ENCODE measurements at regions not wholly inside any gene's neighbourhood (a gene's known extent, or its start where the extent isn't known, plus 50 kb on each side); places are given as distances from the start of the nearest gene placed in this dataset.

- no peak overlapping the region for H3K4me3 ChIP-seq (ENCODE audit: low read depth, low read length)
- CTCF ChIA-PET, result no interaction called here
- POLR2A ChIA-PET, result no interaction called here
- no peak for DNase-seq (ENCODE audit: low read depth, low spot score)
- H3K9me3 ChIP-seq (ENCODE audit: control insufficient read depth, insufficient read depth, low read length), result peaks cover 6% of the 10 kb centered on the region
- no peaks in the 10 kb centered on the region for H3K27me3 ChIP-seq (ENCODE audit: control insufficient read depth, insufficient read depth, low read length)
- no peak for TF ChIP-seq CTCF (IDR thresholded peaks at IDR 0.05; ENCODE audit: low read depth, low read length)
- H3K27ac ChIP-seq (ENCODE audit: low read depth, low read length), result no peak overlapping the region
Observed at GRCh38 chr11:70014291-70014690, 63.8 kb upstream of the ANO1 start.

- ChIA-PET CTCF (interaction anchor here (0.6 kb wide), 1 partner anchor 101 kb away, joined by 8 read pairs; no protein-coding TSS in a partner anchor), POLR2A (no interaction called here)
- Histone ChIP-seq H3K9me3 (ENCODE audit: control insufficient read depth, insufficient read depth, low read length) (peaks cover 14% of the 10 kb centered on the region), H3K4me3 (ENCODE audit: low read depth, low read length) (no peak overlapping the region; the same call in 1 of the 2 replicates), H3K27me3 (ENCODE audit: control insufficient read depth, insufficient read depth, low read length) (no peaks in the 10 kb centered on the region), H3K27ac (ENCODE audit: low read depth, low read length) (peak overlapping the region; percentile 65)
- no peak for TF ChIP-seq CTCF (IDR thresholded peaks at IDR 0.05; ENCODE audit: low read depth, low read length)
- peak; percentile 29 for DNase-seq (ENCODE audit: low read depth, low spot score)
Observed at GRCh38 chr11:70016666-70017367, 61.3 kb upstream of the ANO1 start.

- H3K27me3 ChIP-seq (ENCODE audit: control insufficient read depth, insufficient read depth, low read length), result no peaks in the 10 kb centered on the region
- no peak overlapping the region for H3K27ac ChIP-seq (ENCODE audit: low read depth, low read length)
- ChIA-PET POLR2A (interaction anchor here (1.0 kb wide), 1 partner anchor 14 kb away, joined by 10 read pairs; no protein-coding TSS in a partner anchor), CTCF (no interaction called here)
- no peak for DNase-seq (ENCODE audit: low read depth, low spot score)
- H3K9me3 ChIP-seq (ENCODE audit: control insufficient read depth, insufficient read depth, low read length), result peaks cover 14% of the 10 kb centered on the region
- TF ChIP-seq CTCF (IDR thresholded peaks at IDR 0.05; ENCODE audit: low read depth, low read length), result no peak
- no peak overlapping the region for H3K4me3 ChIP-seq (ENCODE audit: low read depth, low read length)
Observed at GRCh38 chr11:70018816-70019215, 59.3 kb upstream of the ANO1 start.

GRCh38 chr11:70019576-70020011 is 58.5 kb upstream of the ANO1 start:
- Histone ChIP-seq H3K27me3 (ENCODE audit: control insufficient read depth, insufficient read depth, low read length) (no peaks in the 10 kb centered on the region), H3K27ac (ENCODE audit: low read depth, low read length) (no peak overlapping the region), H3K4me3 (ENCODE audit: low read depth, low read length) (no peak overlapping the region), H3K9me3 (ENCODE audit: control insufficient read depth, insufficient read depth, low read length) (peaks cover 16% of the 10 kb centered on the region)
- DNase-seq (ENCODE audit: low read depth, low spot score), result no peak
- CTCF ChIA-PET, result no interaction called here
- POLR2A ChIA-PET, result interaction anchor here (1.0 kb wide), 1 partner anchor 14 kb away, joined by 10 read pairs; no protein-coding TSS in a partner anchor
- no peak for TF ChIP-seq CTCF (IDR thresholded peaks at IDR 0.05; ENCODE audit: low read depth, low read length)

All from AG04450 (cell line).